GM12878 (cell line): ENCODE measurements at regions not wholly inside any gene's neighbourhood (a gene's known extent, or its start where the extent isn't known, plus 50 kb on each side); places are given as distances from the start of the nearest gene placed in this dataset.

Experiments used
- ATAC-seq: fragments of 200-7000 bp; cut with Tn5 transposase; 3 replicates; pipeline ENCODE4 v1.9.1; 2020; ENCODE audit warnings: mild to moderate bottlenecking, moderate library complexity
- BruUV-seq: library from RNA; stranded (reverse); fragments of 400-500 nt; replicated peaks from 2 replicates; lab custom pipeline; 2021; lab: Mats Ljungman, UMichigan
- CTCF ChIA-PET: fragments of 300-600 bp; sonication (Branson Sonifier 250); formaldehyde crosslinking; extraction: SDS; loops from one replicate; lab custom pipeline; 2021; ENCODE audit warnings: inconsistent platforms; lab: Yijun Ruan, JAX
- POLR2A ChIA-PET: fragments of 350-600 bp; formaldehyde crosslinking; extraction: SDS; loops from one replicate; lab custom pipeline; 2021; ENCODE audit warnings: inconsistent platforms; lab: Charles Lee
- RAD21 ChIA-PET: fragments of 300-600 bp; sonication (Branson Sonifier 250); formaldehyde crosslinking; loops from one replicate; lab custom pipeline; 2023; ENCODE audit warnings: antibody characterized with exemption; ENCODE audit not compliant: unreplicated experiment; lab: Charles Lee
- SMC1A ChIA-PET: fragments of 300-600 bp; sonication (Branson Sonifier 250); formaldehyde crosslinking; loops from one replicate; lab custom pipeline; 2023; ENCODE audit not compliant: unreplicated experiment, uncharacterized antibody; lab: Charles Lee
- DNase-seq: peaks from one replicate; pipeline ENCODE4 v3.0.0-alpha.2; 2011; ENCODE audit warnings: low read depth, low spot score
- FAIRE-seq: peaks from 3 replicates; lab custom pipeline; 2011; peaks lifted over from hg19 to GRCh38; lab: Jason Lieb, UNC
- H2AFZ ChIP-seq: 2 replicates; pipeline ENCODE4 v1.6.0; 2011; ENCODE audit warnings: low read depth, low read length, control low read depth; ENCODE audit not compliant: control insufficient read depth
- H3K27ac ChIP-seq: 2 replicates; pipeline ENCODE4 v1.5.1; 2011; ENCODE audit warnings: control low read depth; ENCODE audit not compliant: control insufficient read depth, insufficient read depth
- H3K27me3 ChIP-seq, 2 experiments: replicated peaks in 1 of 2; 2 replicates each; pipeline versions ENCODE4 v1.6.0 to v1.6.1; 2011; ENCODE audit warnings: low read length in 1 of 2; ENCODE audit not compliant: control insufficient read depth in 2 of 2, insufficient read depth in 2 of 2
- H3K36me3 ChIP-seq, 2 experiments: 2 replicates each; pipeline ENCODE4 v1.5.1; 2011; ENCODE audit warnings: low read length in 1 of 2; ENCODE audit not compliant: control insufficient read depth in 2 of 2, insufficient read depth in 2 of 2
- H3K4me1 ChIP-seq: 2 replicates; pipeline ENCODE4 v1.6.1; 2011; ENCODE audit warnings: mild to moderate bottlenecking, low read length, moderate library complexity, mixed read lengths; ENCODE audit not compliant: control insufficient read depth, insufficient read depth
- H3K4me2 ChIP-seq: 2 replicates; pipeline ENCODE4 v1.6.0; 2011; ENCODE audit warnings: control low read depth; ENCODE audit not compliant: control insufficient read depth, insufficient read depth
- H3K4me3 ChIP-seq: fragments of 200-600 bp; sonication (generic); 2 replicates; pipeline ENCODE4 v1.5.1; 2016
- H3K79me2 ChIP-seq: 2 replicates; pipeline ENCODE4 v1.6.0; 2011; ENCODE audit warnings: low read length; ENCODE audit not compliant: control insufficient read depth, insufficient read depth
- H3K9ac ChIP-seq: 2 replicates; pipeline ENCODE4 v1.8.0; 2011; ENCODE audit warnings: low read length, control low read depth, mixed read lengths; ENCODE audit not compliant: control insufficient read depth, insufficient read depth
- H3K9me3 ChIP-seq: replicated peaks from 3 replicates; pipeline ENCODE4 v1.5.1; 2011; ENCODE audit warnings: mild to moderate bottlenecking, low read length; ENCODE audit not compliant: control insufficient read depth, insufficient read depth
- H4K20me1 ChIP-seq: 2 replicates; pipeline ENCODE4 v1.6.0; 2011; ENCODE audit not compliant: control insufficient read depth, insufficient read depth
- BCL11A ChIP-seq: IDR thresholded peaks from 2 replicates; pipeline ENCODE4 v1.6.1; 2011; ENCODE audit warnings: low read depth, low read length
- BMI1 ChIP-seq: fragments of 450-650 bp; IDR thresholded peaks from 2 replicates; pipeline ENCODE4 v1.6.1; 2016; ENCODE audit warnings: mild to moderate bottlenecking, moderate library complexity, borderline replicate concordance
- CBX5 ChIP-seq: sonication (generic); IDR thresholded peaks from 2 replicates; pipeline ENCODE4 v1.6.1; 2016; ENCODE audit warnings: low read depth, moderate library complexity, mild to moderate bottlenecking, inconsistent platforms
- CREM ChIP-seq: IDR thresholded peaks from 2 replicates; pipeline ENCODE4 v1.6.1; 2014; ENCODE audit warnings: antibody characterized with exemption, low read depth
- E2F8 ChIP-seq: fragments of 450-650 bp; IDR thresholded peaks from 2 replicates; pipeline ENCODE4 v1.6.1; 2018; ENCODE audit warnings: mild to moderate bottlenecking, low read depth, moderate library complexity; ENCODE audit not compliant: partially characterized antibody
- ESRRA ChIP-seq: IDR thresholded peaks from 2 replicates; pipeline ENCODE4 v1.6.1; 2012; ENCODE audit warnings: mild to moderate bottlenecking, low read length, improper control_type of control experiment
- EZH2 ChIP-seq: IDR thresholded peaks from 2 replicates; pipeline ENCODE4 v1.6.1; 2012; ENCODE audit warnings: low read depth, mild to moderate bottlenecking, control low read depth, inconsistent platforms, low read length, borderline replicate concordance; ENCODE audit not compliant: control insufficient read depth
- FOXM1 ChIP-seq: IDR thresholded peaks from 2 replicates; pipeline ENCODE4 v1.6.1; 2012; ENCODE audit warnings: low read depth, mild to moderate bottlenecking, inconsistent platforms, low read length, moderate library complexity
- HDAC2 ChIP-seq: fragments of 200-600 bp; sonication (generic); IDR thresholded peaks from 2 replicates; pipeline ENCODE4 v1.6.1; 2017
- MYC ChIP-seq: IDR thresholded peaks from 2 replicates; pipeline ENCODE4 v1.6.1; 2011; ENCODE audit warnings: mild to moderate bottlenecking, low read length, moderate library complexity, inconsistent platforms; ENCODE audit not compliant: insufficient read depth, insufficient replicate concordance, insufficient read length, severe bottlenecking
- NKRF ChIP-seq: fragments of 450-650 bp; conservative IDR thresholded peaks from 2 replicates; pipeline ENCODE4 v1.6.1; 2017; ENCODE audit warnings: mild to moderate bottlenecking, moderate library complexity
- PAX5 ChIP-seq: IDR thresholded peaks from 2 replicates; pipeline ENCODE4 v1.6.1; 2011; ENCODE audit warnings: low read depth, low read length, borderline replicate concordance
- RB1 ChIP-seq: fragments of 450-650 bp; formaldehyde crosslinking; IDR thresholded peaks from 2 replicates; pipeline ENCODE4 v1.6.1; 2017; ENCODE audit warnings: mild to moderate bottlenecking, borderline replicate concordance
- SP1 ChIP-seq: IDR thresholded peaks from one replicate; pipeline ENCODE4 v1.6.1; 2011; ENCODE audit warnings: low read depth, low read length
- SPI1 ChIP-seq: IDR thresholded peaks from 2 replicates; pipeline ENCODE4 v1.6.1; 2011; ENCODE audit warnings: low read depth, mild to moderate bottlenecking, low read length, moderate library complexity, borderline replicate concordance; ENCODE audit not compliant: insufficient read depth
- SREBF2 ChIP-seq: IDR thresholded peaks from 2 replicates; pipeline ENCODE4 v1.6.1; 2012; ENCODE audit warnings: mild to moderate bottlenecking, low read length
- SUZ12 ChIP-seq: fragments of 200-600 bp; sonication (generic); IDR thresholded peaks from one replicate; pipeline ENCODE4 v1.6.1; 2018; ENCODE audit warnings: antibody characterized with exemption, mild to moderate bottlenecking; ENCODE audit not compliant: unreplicated experiment
- USF2 ChIP-seq: IDR thresholded peaks from 2 replicates; pipeline ENCODE4 v1.6.1; 2011; ENCODE audit warnings: low read depth, low read length, improper control_type of control experiment, borderline replicate concordance
- WGBS: methylation state at CpG from one replicate; pipeline ENCODE4 v1.1.6; 2016; ENCODE audit warnings: low lambda C conversion rate; ENCODE audit not compliant: insufficient replicate concordance, insufficient coverage; ENCODE audit errors: missing lambda C conversion rate; 5-methylcytosine and 5-hydroxymethylcytosine counted together
- in situ Hi-C: fragments of 300-500 bp; cut with MboI; formaldehyde crosslinking; loops from 9 replicates; pipeline ENCODE4 v1.14.3; 2018; ENCODE audit warnings: mixed read lengths
- intact Hi-C: fragments of 100-400 bp; cut with micrococcal nuclease; formaldehyde crosslinking; loops from one replicate; pipeline ENCODE4 v1.14.2; 2022; ENCODE audit not compliant: unreplicated experiment

GRCh38 chr19:32070101-32070500 lies 275.3 kb upstream of the ZNF507 start (continued):
- TF ChIP-seq RB1 = no peak

- Histone ChIP-seq H3K4me2 (no peak overlapping the region), H3K27me3 (no peaks in the 10 kb centered on the region), H3K36me3 (no peaks in the 10 kb centered on the region), H3K27ac (no peak overlapping the region), H4K20me1 (no peaks in the 10 kb centered on the region), H2AFZ (no peak overlapping the region), H3K9me3 (no peaks in the 10 kb centered on the region; the same call in 2 of the 3 replicates), H3K4me1 (no peaks in the 10 kb centered on the region), H3K79me2 (no peaks in the 10 kb centered on the region), H3K9ac (no peak overlapping the region), H3K4me3 (no peak overlapping the region)
- ChIA-PET POLR2A (no interaction called here), CTCF (no interaction called here), RAD21 (no interaction called here), SMC1A (no interaction called here)
- intact Hi-C loops (no loop called here), in situ Hi-C loops (no loop called here)
- no peak for ATAC-seq
- DNase-seq = no peak
- FAIRE-seq = no peak
- BruUV-seq = no TSS peak
- WGBS = 26% methylated on average over 9 of the region's 9 CpGs
- TF ChIP-seq MYC (no peak), HDAC2 (no peak), NKRF (no peak), SUZ12 (no peak), USF2 (no peak), ESRRA (no peak), BCL11A (no peak), BMI1 (no peak), SP1 (no peak), SREBF2 (no peak), SPI1 (no peak), PAX5 (no peak), FOXM1 (no peak), CBX5 (no peak), EZH2 (no peak), CREM (no peak), E2F8 (no peak)
Observed at GRCh38 chr19:32082028-32082427, 263.4 kb upstream of the ZNF507 start.
